ENCODE measurements at regions not wholly inside any gene's neighbourhood (a gene's known extent, or its start where the extent isn't known, plus 50 kb on each side); places are given as distances from the start of the nearest gene placed in this dataset.

GRCh38 chr3:153372326-153372725 is 210.3 kb downstream of the RAP2B start:
- Histone ChIP-seq H3K9me3 (ENCODE audit: control insufficient read depth in 1 of 2, insufficient read depth in 1 of 2, low read depth in 1 of 2, low read length in 2 of 2) (no peaks in the 10 kb centered on the region), H3K27ac (ENCODE audit: low read depth, low read length) (no peak overlapping the region), H3K9ac (ENCODE audit: low read length) (no peak overlapping the region), H4K20me1 (ENCODE audit: insufficient read depth) (no peaks in the 10 kb centered on the region), H3K79me2 (ENCODE audit: insufficient read depth, low read length) (no peaks in the 10 kb centered on the region), H3K4me3 (replicated peaks in 1 of 2; ENCODE audit: low read depth in 1 of 2, low read length in 2 of 2) (no peak overlapping the region), H3K36me3 (ENCODE audit: control insufficient read depth in 1 of 2, insufficient read depth in 2 of 2, low read length in 2 of 2) (no peaks in the 10 kb centered on the region), H2AFZ (ENCODE audit: low read depth, low read length, poor library complexity, severe bottlenecking) (no peak overlapping the region), H3K27me3 (ENCODE audit: insufficient read depth, low read length) (no peaks in the 10 kb centered on the region), H3K9me2 (ENCODE audit: insufficient read depth) (no peaks in the 10 kb centered on the region), H3K4me2 (ENCODE audit: low read length) (no peak overlapping the region), H3K4me1 (ENCODE audit: control insufficient read depth in 1 of 2, insufficient read depth in 2 of 2, low read length in 2 of 2) (no peaks in the 10 kb centered on the region)
- RAD21 ChIA-PET (ENCODE audit: low non-redundant PET in 1 of 2, low total read pairs in 2 of 2, uncharacterized antibody in 2 of 2, unreplicated experiment in 2 of 2), result interaction anchor here in 1 of 2 experiments (0.5 kb wide), 1 partner anchor 259 kb away, joined by 3 read pairs; no protein-coding TSS in a partner anchor
- ATAC-seq (no peak), DNase-seq (ENCODE audit: low read depth, low spot score) (no peak)
- POLR2A ChIA-PET, result no interaction called here
- BruUV-seq (replicated peaks), result no TSS peak
- CTCF ChIA-PET, result no interaction called here
- TF ChIP-seq ZNF274 (IDR thresholded peaks at IDR 0.05; ENCODE audit: low read depth, low read length), result no peak
- TF ChIP-seq ZBTB33 (IDR thresholded peaks at IDR 0.05; ENCODE audit: extremely low read depth, insufficient replicate concordance, low read length), result no peak
- no peak for TF ChIP-seq EZH2 (IDR thresholded peaks at IDR 0.05)
- no peak for TF ChIP-seq SIN3A (IDR thresholded peaks at IDR 0.05; ENCODE audit: low read depth)
- TF ChIP-seq SP1 (IDR thresholded peaks at IDR 0.05; ENCODE audit: low read depth), result no peak
- no peak for TF ChIP-seq EZH2phosphoT487 (IDR thresholded peaks at IDR 0.05; ENCODE audit: borderline replicate concordance)
- TF ChIP-seq JUND (IDR thresholded peaks at IDR 0.05), result no peak
- TF ChIP-seq EGR1 (IDR thresholded peaks at IDR 0.05; ENCODE audit: low read depth), result no peak
- TF ChIP-seq YY1 (IDR thresholded peaks at IDR 0.05; ENCODE audit: extremely low read depth, insufficient replicate concordance, low read depth, low read length), result no peak
- no peak for TF ChIP-seq TCF7L2 (IDR thresholded peaks at IDR 0.05; ENCODE audit: borderline replicate concordance, extremely low read depth, insufficient read depth, insufficient read length)
- TF ChIP-seq, protein P1, sequence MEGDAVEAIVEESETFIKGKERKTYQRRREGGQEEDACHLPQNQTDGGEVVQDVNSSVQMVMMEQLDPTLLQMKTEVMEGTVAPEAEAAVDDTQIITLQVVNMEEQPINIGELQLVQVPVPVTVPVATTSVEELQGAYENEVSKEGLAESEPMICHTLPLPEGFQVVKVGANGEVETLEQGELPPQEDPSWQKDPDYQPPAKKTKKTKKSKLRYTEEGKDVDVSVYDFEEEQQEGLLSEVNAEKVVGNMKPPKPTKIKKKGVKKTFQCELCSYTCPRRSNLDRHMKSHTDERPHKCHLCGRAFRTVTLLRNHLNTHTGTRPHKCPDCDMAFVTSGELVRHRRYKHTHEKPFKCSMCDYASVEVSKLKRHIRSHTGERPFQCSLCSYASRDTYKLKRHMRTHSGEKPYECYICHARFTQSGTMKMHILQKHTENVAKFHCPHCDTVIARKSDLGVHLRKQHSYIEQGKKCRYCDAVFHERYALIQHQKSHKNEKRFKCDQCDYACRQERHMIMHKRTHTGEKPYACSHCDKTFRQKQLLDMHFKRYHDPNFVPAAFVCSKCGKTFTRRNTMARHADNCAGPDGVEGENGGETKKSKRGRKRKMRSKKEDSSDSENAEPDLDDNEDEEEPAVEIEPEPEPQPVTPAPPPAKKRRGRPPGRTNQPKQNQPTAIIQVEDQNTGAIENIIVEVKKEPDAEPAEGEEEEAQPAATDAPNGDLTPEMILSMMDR (IDR thresholded peaks at IDR 0.05 in 2 of 3, conservative IDR thresholded peaks at IDR 0.05 in 1 of 3; ENCODE audit: borderline replicate concordance in 1 of 3, insufficient read depth in 1 of 3, low read depth in 2 of 3, low read length in 2 of 3), result no peak
- TF ChIP-seq, protein P2, sequence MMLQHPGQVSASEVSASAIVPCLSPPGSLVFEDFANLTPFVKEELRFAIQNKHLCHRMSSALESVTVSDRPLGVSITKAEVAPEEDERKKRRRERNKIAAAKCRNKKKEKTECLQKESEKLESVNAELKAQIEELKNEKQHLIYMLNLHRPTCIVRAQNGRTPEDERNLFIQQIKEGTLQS (IDR thresholded peaks at IDR 0.05), result no peak
- no peak for TF ChIP-seq POLR2A (IDR thresholded peaks at IDR 0.05; ENCODE audit: borderline replicate concordance, extremely low read depth, insufficient read depth, insufficient read length)
- no peak for TF ChIP-seq CEBPB (IDR thresholded peaks at IDR 0.05; ENCODE audit: low read depth)
- TF ChIP-seq CBX3 (IDR thresholded peaks at IDR 0.05; ENCODE audit: low read depth), result no peak
- intact Hi-C loops (cut with micrococcal nuclease), result no loop called here

Measured in HCT116 (cell line).